Stimulated activated CD8-positive, alpha-beta memory T cell treated with anti-CD3 and anti-CD28 coated beads, Interleukin-7, amount 100 ng/mL, for 24 hours (primary cell): ENCODE measurements at regions not wholly inside any gene's neighbourhood (a gene's known extent, or its start where the extent isn't known, plus 50 kb on each side); places are given as distances from the start of the nearest gene placed in this dataset.
"Not testable (repeated sequence)": the region's sequence is repeated elsewhere in the genome, so short reads cannot be mapped to it uniquely, and the experiment has no call there.

Experiments used
- DNase-seq: peaks from one replicate; pipeline ENCODE4 v3.0.0-alpha.2; 2020; ENCODE audit warnings: low read depth

DNA sequence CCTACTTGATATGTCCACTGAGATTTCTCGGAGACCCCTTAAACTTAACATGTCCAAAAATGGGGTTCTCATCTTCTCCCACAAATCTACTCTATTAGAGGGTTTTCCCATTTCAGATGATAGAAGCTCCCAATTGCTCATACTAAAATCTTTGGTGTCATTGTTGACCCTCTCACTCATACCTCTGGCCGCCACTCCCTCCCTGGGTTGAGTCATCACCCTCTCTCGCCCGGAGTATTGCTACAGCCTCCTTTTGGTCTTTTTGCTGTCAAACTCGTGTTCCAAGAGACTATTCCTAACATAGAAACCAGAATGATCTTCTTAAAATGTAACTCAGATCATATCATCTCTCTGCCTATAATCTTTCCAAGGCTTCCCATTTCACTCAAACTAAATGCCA, 91.0 kb upstream of the GNAQ start:
- no peak for DNase-seq

DNA sequence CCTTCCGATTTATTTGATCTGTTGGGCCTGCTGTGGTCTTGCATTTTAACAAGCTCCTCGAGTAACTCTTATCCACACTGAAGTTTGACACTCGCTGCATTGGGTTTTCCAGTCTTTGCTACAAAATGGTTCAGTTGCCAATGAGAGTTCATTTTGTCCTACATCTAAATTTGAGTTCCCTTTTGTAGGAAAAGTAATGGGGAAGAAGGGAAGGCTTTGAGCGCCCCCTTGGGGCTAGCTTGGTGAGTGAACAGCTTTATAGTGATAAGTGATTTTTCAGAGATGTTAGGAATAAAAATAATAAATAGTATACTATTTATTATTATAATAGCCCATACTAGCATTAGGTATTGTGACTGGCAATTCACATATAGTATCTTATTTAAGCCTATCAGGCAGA, 89.9 kb upstream of the GNAQ start:
- DNase-seq = peak; percentile 26

DNA sequence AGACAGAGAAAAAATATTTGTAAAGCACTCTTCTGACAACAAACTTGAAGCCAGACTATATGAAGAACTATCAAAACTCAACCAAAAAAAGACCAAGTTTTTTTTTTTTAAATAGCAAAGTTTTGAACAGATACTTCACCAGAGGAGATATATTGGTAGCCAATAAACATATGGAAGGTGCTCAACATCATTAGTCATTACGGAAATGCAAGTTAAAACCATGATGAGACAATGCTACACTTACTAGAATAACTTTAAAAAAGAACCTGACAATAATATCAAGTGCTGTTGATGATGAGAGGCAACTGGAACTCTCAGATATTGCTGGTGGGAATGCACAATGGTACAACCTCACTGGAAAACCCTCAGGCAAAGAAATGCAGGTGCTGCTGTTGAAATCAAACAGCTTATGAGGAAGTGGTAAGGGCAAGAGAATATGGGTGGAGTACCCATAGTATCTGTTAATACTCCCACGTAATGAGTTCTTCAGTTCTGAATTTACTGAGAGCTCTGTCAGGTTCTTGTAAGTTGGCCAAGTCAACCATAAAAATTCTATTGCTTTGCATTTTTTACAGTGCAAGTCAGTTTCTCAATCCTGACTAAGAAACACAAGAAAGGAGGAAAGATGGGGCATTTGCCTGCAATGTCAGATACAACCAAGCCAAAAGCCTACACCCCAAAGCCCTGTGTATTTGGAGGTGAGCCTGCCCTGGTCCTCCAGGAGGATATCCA, 87.3 kb upstream of the GNAQ start:
- no peak for DNase-seq

DNA sequence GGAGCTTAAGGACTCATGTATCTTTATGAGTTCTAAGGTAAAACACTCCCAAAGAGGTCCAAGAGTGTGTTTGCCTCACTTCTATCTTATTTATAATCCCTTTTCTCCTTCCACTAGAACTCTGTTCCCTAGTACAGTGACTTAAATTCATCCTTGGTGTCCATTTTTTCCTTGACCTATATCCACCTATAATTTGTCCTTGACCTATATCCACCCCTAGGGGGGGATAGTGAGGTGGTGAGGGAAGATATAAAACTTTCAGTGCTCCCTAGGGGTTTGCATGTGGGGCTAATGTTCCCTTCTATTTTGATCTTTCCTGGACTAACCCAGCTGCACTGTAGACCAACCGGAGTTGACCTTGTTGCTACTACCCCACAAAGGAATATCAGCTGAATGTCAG, 83.5 kb upstream of the GNAQ start:
- DNase-seq = no peak

DNA sequence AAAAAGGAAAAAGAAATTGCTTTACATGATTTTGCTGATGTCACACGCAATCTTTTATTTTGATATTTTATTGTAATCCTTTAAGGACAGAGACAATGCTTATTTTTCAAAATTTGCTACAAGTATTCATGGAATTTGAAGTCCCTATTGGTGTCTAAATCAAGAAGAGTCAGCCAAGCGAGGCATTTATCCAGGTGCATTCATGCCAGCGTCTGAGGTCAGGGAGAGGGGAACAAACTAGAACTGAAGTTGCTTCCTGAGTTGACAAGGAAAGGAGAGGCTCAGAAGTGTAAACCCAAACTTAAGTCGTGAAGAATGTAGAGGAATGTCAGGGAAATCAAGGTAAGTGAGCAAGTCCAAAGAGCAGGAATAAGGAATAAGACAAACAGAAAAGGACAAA, 83.0 kb upstream of the GNAQ start:
- no peak for DNase-seq

DNA sequence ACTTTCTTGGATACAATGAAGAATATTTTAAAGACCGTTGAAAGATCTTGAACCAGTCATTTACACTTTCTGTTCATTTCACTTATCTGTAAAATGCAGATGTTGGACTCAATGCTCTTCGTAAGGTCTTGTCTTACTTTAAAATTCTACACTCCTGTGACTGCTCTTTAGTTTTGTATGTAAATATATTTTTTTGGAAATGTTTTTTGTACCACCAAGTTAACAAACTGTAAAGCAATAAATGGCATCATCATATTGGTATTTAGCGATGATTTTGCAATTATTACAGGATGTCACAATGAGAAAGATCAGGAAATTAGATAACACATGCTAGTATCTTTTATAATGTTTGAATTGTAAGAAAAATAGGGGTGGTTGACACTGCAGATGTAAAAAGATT, 80.8 kb upstream of the GNAQ start:
- no peak for DNase-seq

DNA sequence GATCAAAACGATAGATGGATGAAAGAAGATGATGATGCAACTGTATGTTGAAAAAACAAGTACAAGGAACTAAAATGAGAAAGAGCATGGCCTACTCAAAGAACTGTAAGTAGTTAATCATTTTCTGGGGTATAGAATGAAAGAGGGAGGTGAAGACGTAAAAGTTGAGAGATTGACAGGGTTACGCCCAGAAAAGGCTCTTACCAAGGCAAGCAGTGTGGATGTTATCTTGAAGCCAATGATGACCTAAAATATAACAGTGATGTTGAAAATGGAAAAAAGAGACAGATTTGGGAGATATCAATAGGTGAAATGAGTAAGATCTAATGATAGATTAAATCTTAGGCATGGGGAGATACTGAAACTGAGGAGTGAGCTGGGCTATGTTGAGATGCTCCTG, 80.4 kb upstream of the GNAQ start:
- DNase-seq = no peak

DNA sequence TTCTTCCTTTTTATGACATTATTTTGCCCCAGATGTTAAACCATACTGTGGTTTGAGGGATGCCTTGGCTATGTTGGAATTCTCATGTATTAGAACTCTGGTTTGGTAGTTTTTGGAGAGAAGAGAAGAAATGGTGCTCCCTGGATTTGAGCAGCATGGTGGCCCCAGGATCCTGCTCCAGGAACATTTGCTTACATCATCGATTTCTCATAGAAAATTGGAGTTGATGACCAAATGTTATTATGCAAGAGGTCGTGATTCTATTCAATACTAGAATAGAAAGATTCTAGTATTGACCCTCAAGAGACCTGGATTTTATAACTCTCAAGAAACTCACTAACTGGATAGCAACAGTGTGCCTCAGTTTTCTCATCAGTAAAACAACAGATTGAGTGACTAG, 77.5 kb upstream of the GNAQ start:
- no peak for DNase-seq

DNA sequence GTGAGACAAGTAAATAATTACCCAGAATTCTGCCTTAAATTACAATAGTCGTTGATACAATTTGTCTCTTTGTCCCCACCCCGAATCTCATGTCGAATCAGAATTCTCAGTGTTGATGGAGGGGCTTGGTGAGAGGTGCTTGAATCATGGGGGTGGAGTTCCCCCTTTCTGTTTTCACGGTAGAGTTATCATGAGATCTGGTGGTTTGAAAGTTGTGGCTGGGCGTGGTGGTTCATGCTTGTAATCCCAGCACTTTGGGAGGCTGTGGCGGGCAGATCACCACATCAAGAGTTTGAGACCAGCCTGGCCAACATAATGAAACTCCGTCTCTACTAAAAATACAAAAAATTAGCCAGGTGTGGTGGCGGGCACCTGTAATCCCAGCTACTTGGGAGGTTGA, 75.0 kb upstream of the GNAQ start:
- not testable (repeated sequence) for DNase-seq

DNA sequence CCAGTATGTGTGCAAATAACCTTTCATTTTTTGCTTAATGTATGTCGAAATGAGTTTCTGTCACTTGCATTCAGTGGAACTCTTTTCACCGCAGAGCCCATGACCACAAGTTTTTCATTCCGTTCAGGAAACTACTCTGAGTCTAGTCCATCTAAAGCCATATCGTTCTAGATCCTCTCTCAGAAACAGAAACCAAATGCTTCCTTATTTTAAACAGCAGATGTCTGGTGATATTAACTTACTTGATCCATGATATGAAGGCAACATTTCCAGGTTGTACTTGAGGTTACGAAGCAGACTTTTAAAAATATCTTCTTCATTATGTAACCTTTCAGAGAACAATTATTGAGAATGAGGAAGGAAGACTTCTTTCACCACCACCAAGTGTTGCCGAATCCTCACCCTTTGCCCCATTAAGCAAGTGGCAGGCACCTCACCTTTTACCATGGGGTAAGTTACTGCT, 72.4 kb upstream of the GNAQ start:
- no peak for DNase-seq

DNA sequence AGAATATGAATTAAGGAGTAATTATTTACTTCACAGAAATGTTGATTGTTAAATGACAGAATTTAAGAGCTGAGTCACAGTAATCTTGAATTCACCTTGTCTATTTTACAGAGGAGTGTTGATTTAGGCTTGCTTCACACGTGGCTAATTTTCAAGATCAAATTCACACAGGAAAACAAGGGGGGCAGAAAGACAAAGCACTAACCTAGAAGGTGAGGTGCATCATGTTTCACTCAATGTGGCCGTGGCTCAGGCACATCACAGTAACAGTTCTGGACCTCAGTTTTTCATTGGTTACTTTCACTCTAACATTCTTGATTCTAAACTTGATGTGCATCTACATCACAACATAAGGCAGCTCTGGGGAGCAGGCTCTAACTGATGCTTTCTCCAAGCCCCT, 69.6 kb upstream of the GNAQ start:
- DNase-seq = no peak

DNA sequence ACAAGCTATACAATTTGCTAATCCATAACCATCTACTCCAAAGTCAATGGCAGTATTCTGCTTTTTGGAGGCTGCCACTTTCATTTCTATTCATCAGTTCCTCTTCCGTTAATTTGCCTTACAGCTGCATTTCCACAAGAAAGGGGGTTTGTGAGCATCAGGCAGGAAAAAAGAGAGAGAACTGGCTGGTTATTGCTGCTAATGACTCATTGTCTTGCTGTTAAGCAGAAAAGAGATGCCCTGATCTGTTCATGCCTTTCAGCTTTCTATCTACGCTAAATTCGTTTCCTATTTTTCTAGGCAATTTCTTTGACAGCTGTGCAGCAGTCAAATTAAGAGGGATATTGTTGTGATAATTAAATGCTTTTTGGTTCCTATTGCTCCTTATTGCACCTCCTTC, 65.9 kb upstream of the GNAQ start:
- DNase-seq = no peak

DNA sequence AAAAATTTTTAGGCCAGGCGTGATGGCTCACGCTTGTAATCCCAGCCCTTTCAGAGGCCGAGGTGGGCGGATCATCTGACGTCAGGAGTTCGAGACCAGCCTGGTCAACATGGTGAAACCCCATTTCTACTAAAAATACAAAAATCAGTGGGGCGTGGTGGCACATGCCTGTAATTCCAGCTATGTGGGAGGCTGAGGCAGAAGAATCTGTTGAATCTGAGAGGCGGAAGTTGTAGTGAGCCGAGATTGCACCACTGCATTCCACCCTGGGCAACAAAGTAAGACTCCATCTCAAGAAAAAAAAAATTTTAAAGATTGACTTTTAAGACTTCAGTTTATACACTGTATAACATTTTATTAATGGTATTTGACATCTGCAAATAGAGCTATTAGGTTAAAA, 60.1 kb upstream of the GNAQ start:
- DNase-seq = no peak

DNA sequence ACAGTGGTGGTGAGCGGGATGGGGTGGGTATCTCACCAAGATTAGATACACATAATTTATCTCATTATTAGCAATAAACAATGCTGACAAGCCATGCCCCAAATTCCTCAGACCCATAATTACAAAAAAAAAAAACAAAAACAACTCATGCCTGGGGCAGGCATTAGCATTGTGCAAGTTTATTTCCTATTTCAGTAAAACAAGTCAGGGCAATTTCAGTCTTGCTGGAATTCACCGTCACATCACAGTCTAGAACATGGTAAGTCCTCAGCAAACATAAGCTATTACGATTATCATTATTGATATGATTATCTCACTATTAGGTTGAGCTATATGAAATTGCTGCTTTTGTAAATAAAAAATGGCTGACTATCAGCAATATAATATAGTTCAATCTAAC, 57.5 kb upstream of the GNAQ start:
- DNase-seq = no peak

DNA sequence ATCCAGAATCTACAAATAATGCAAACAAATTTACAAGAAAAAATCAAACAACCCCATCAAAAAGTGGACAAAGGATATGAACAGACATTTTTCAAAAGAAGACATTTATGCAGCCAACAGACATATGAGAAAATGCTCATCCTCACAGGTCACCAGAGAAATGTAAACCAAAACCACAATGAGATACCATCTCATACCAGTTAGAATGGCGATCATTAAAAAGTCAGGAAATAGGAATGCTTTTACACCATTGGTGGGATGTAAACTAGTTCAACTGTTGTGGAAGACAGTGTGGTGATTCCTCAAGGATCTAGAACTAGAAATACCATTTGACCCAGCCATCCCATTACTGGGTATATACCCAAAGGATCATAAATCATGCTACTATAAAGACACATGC, 56.6 kb upstream of the GNAQ start:
- DNase-seq = not testable (repeated sequence)
